ENCODE measurements at regions not wholly inside any gene's neighbourhood (a gene's known extent, or its start where the extent isn't known, plus 50 kb on each side); places are given as distances from the start of the nearest gene placed in this dataset.

GRCh38 chr4:125421547-125421946 lies 106.8 kb downstream of the FAT4 start:
- no peaks in the 10 kb centered on the region for H4K20me1 ChIP-seq (ENCODE audit: insufficient read depth, low read length)
- no peak overlapping the region for H3K4me2 ChIP-seq (ENCODE audit: low read depth, low read length)
- 66% methylated on average over 1 of the region's 1 CpG for whole genome bisulfite sequencing (ENCODE audit: low lambda C conversion rate)
- H3K36me3 ChIP-seq (replicated peaks in 1 of 2; ENCODE audit: control insufficient read depth in 1 of 2, insufficient read depth in 2 of 2, low read length in 2 of 2): no peaks in the 10 kb centered on the region
- TF ChIP-seq ZFP62 (CRISPR knock-in tag; IDR thresholded peaks at IDR 0.05) (no peak), ZNF879 (CRISPR knock-in tag; IDR thresholded peaks at IDR 0.05) (no peak), HMGA1 (CRISPR knock-in tag; conservative IDR thresholded peaks at IDR 0.05) (no peak), ZNF124 (CRISPR knock-in tag; IDR thresholded peaks at IDR 0.05) (no peak)
- no peak overlapping the region for H3K4me3 ChIP-seq (replicated peaks in 1 of 3; ENCODE audit: insufficient read depth in 1 of 3, low read depth in 2 of 3, low read length in 3 of 3)
- H3K9me3 ChIP-seq (ENCODE audit: low read length): no peaks in the 10 kb centered on the region
- H2AFZ ChIP-seq (ENCODE audit: low read length): no peak overlapping the region
- H3K27ac ChIP-seq (ENCODE audit: extremely low read length, insufficient read depth, low read length): no peak overlapping the region
- FAIRE-seq (no peak), ATAC-seq (no peak), DNase-seq (ENCODE audit: low spot score) (no peak)
- ChIA-PET CTCF (ENCODE audit: low intra/inter-chr PET ratio, low total read pairs) (no interaction called here), POLR2A (no interaction called here)
- in situ Hi-C loops (cut with HindIII; ENCODE audit: extremely low pct_ligation_motif_present, low pct_unique_long_range_greater_than_20kb) (no loop called here), intact Hi-C loops (cut with micrococcal nuclease; ENCODE audit: unreplicated experiment) (no loop called here)
- H3K27me3 ChIP-seq (ENCODE audit: control insufficient read depth in 1 of 2, insufficient read depth in 2 of 2, low read length in 2 of 2): no peaks in the 10 kb centered on the region
- BruUV-seq (replicated peaks): no TSS peak
- H3K9ac ChIP-seq (ENCODE audit: insufficient read depth, low read depth, low read length): no peak overlapping the region
- no peaks in the 10 kb centered on the region for H3K79me2 ChIP-seq (ENCODE audit: insufficient read depth, low read length)
- H3K4me1 ChIP-seq (ENCODE audit: insufficient read depth, low read length): no peaks in the 10 kb centered on the region

DNA sequence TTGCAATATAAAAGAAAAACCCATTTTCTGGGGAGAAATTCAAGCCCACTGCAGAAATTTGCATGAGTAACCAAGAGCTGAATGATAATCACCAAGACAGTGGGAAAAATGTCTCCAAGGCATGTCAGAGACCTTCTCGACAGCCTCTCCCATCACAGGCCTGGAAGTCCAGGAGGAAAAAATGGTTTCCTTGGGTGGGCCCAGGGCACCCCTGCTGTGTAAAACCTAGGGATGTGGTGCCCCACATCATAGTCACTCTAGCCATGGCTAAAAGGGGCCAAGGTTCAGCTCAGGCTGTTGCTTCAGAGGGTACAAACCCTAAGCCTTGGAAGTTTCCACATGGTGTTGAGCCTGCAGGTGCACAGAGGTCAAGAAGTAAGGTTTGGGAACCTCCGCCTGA lies 108.4 kb downstream of the FAT4 start:
- Histone ChIP-seq H3K9me3 (ENCODE audit: low read length) (no peaks in the 10 kb centered on the region), H3K4me3 (replicated peaks in 1 of 3; ENCODE audit: insufficient read depth in 1 of 3, low read depth in 2 of 3, low read length in 3 of 3) (no peak overlapping the region), H3K4me1 (ENCODE audit: insufficient read depth, low read length) (no peaks in the 10 kb centered on the region), H3K4me2 (ENCODE audit: low read depth, low read length) (no peak overlapping the region), H3K27ac (ENCODE audit: extremely low read length, insufficient read depth, low read length) (no peak overlapping the region), H2AFZ (ENCODE audit: low read length) (no peak overlapping the region), H3K79me2 (ENCODE audit: insufficient read depth, low read length) (no peaks in the 10 kb centered on the region), H3K27me3 (ENCODE audit: control insufficient read depth in 1 of 2, insufficient read depth in 2 of 2, low read length in 2 of 2) (no peaks in the 10 kb centered on the region), H4K20me1 (ENCODE audit: insufficient read depth, low read length) (no peaks in the 10 kb centered on the region), H3K9ac (ENCODE audit: insufficient read depth, low read depth, low read length) (no peak overlapping the region), H3K36me3 (replicated peaks in 1 of 2; ENCODE audit: control insufficient read depth in 1 of 2, insufficient read depth in 2 of 2, low read length in 2 of 2) (no peaks in the 10 kb centered on the region)
- BruUV-seq (replicated peaks): no TSS peak
- FAIRE-seq (no peak), ATAC-seq (no peak), DNase-seq (ENCODE audit: low spot score) (no peak)
- POLR2A ChIA-PET: no interaction called here
- WGBS (ENCODE audit: low lambda C conversion rate): 73% methylated on average over 2 of the region's 2 CpGs
- CTCF ChIA-PET (ENCODE audit: low intra/inter-chr PET ratio, low total read pairs): no interaction called here
- no peak for TF ChIP-seq NFE2L1 (CRISPR knock-in tag; IDR thresholded peaks at IDR 0.05; ENCODE audit: borderline replicate concordance)
- intact Hi-C loops (cut with micrococcal nuclease; ENCODE audit: unreplicated experiment): no loop called here
- in situ Hi-C loops (cut with HindIII; ENCODE audit: extremely low pct_ligation_motif_present, low pct_unique_long_range_greater_than_20kb): no loop called here
